C4-2B (cell line): ENCODE measurements at regions not wholly inside any gene's neighbourhood (a gene's known extent, or its start where the extent isn't known, plus 50 kb on each side); places are given as distances from the start of the nearest gene placed in this dataset.

Experiments used
- H3K27ac ChIP-seq: fragments of 450-650 bp; 2 replicates; pipeline ENCODE4 v1.5.1; 2017
- ZFX ChIP-seq: fragments of 450-650 bp; IDR thresholded peaks from 2 replicates; pipeline ENCODE4 v1.6.1; 2017
- TF ChIP-seq, protein P1 (sequence below): fragments of 450-650 bp; conservative IDR thresholded peaks from 2 replicates; pipeline ENCODE4 v1.5.1; 2017; ENCODE audit warnings: mild to moderate bottlenecking

DNA sequence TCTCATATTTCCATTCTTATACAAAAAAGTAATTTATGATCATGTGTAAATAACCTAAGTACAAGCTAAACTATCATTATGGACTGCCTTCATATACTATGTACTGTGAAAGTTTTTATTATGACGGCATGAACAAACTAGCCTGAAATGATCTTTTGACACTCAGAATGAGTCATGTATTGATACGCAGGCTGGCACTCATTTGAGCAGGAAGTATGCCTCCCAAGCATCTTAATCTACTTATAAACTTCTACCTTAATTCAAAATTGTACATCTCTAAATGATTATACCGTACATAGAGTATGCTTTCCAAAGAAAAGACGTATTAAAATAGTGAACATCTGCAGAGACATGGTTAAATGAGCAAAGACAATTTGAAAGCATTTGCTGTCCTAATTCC is 207.1 kb upstream of the SPOPL start:
- no peak overlapping the region for H3K27ac ChIP-seq

GRCh38 chr2:138296365-138296764 is 205.2 kb upstream of the SPOPL start:
- no peak overlapping the region for H3K27ac ChIP-seq
- TF ChIP-seq, protein P1, sequence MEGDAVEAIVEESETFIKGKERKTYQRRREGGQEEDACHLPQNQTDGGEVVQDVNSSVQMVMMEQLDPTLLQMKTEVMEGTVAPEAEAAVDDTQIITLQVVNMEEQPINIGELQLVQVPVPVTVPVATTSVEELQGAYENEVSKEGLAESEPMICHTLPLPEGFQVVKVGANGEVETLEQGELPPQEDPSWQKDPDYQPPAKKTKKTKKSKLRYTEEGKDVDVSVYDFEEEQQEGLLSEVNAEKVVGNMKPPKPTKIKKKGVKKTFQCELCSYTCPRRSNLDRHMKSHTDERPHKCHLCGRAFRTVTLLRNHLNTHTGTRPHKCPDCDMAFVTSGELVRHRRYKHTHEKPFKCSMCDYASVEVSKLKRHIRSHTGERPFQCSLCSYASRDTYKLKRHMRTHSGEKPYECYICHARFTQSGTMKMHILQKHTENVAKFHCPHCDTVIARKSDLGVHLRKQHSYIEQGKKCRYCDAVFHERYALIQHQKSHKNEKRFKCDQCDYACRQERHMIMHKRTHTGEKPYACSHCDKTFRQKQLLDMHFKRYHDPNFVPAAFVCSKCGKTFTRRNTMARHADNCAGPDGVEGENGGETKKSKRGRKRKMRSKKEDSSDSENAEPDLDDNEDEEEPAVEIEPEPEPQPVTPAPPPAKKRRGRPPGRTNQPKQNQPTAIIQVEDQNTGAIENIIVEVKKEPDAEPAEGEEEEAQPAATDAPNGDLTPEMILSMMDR, result no peak
- TF ChIP-seq ZFX, result no peak

More for the DNA sequence above, 207.1 kb upstream of the SPOPL start:
- no peak for TF ChIP-seq ZFX
- TF ChIP-seq, protein P1, result no peak

- TF ChIP-seq, protein P1, result no peak
- no peak for TF ChIP-seq ZFX
- H3K27ac ChIP-seq, result no peak overlapping the region
Observed at GRCh38 chr2:138298120-138298814, 203.3 kb upstream of the SPOPL start.

DNA sequence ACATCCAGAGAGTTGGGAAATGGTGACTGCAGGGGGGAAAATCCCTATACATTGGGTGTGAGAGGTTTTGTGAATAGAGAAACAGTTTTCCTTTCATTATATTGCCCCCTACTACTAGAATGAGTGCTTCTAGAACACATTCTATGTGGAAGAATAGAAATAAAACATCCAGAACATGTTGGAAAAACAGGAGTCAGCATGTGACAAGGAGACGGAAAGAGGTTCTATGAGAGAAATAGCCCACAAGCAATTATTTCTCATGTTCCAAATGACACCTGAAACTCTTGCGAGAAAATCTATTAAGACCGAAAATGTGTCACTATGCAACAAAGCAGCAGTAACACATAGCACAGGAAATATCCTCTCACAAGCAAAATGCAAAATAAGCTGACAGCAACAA is 202.7 kb upstream of the SPOPL start:
- H3K27ac ChIP-seq, result no peak overlapping the region
- TF ChIP-seq ZFX, result no peak
- TF ChIP-seq, protein P1, result no peak

DNA sequence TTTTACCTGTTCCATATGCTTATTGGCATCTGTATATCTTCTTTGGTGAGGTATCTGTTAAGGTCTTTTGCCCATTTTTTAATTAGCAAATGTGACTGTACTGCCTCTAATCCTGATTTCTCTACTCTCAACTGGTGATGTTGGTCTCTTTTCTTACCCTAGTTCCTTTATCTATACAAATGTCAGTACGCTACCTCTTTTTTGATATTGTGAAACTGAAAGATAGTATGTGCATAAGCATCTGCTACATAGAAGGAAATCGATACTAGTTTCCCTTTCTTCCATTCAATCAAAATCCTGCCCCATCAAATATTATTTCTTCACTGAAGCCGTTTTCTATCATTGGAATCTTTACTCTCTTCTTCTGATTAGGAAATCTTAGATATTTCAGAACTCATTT is 194.9 kb upstream of the SPOPL start:
- H3K27ac ChIP-seq, result no peak overlapping the region
- no peak for TF ChIP-seq ZFX
- TF ChIP-seq, protein P1, result no peak

GRCh38 chr2:138307099-138307498 is 194.5 kb upstream of the SPOPL start:
- TF ChIP-seq ZFX, result no peak
- TF ChIP-seq, protein P1, result no peak
- no peak overlapping the region for H3K27ac ChIP-seq

GRCh38 chr2:138309760-138310159 is 191.8 kb upstream of the SPOPL start:
- H3K27ac ChIP-seq, result no peak overlapping the region
- TF ChIP-seq, protein P1, result no peak
- TF ChIP-seq ZFX, result no peak
